ENCODE measurements at regions not wholly inside any gene's neighbourhood (a gene's known extent, or its start where the extent isn't known, plus 50 kb on each side); places are given as distances from the start of the nearest gene placed in this dataset.

GRCh38 chr6:146884728-146885127 lies 286.0 kb downstream of the ADGB start:
- Mint-ChIP-seq H3K4me1 (ENCODE audit: low read depth, unreplicated experiment) (peaks cover 7% of the 10 kb centered on the region), H3K27ac (ENCODE audit: unreplicated experiment) (no peak overlapping the region), H3K9me3 (ENCODE audit: unreplicated experiment) (no peaks in the 10 kb centered on the region), H3K27me3 (ENCODE audit: low read depth, unreplicated experiment) (no peaks in the 10 kb centered on the region), H3K36me3 (ENCODE audit: low read depth, unreplicated experiment) (peaks cover 2% of the 10 kb centered on the region), H3K4me3 (ENCODE audit: unreplicated experiment) (no peak overlapping the region)
- Histone ChIP-seq H3K4me2 (ENCODE audit: low read length) (no peak overlapping the region), H3K27ac (ENCODE audit: low read depth, low read length) (no peak overlapping the region), H3K9ac (ENCODE audit: low read length) (no peak overlapping the region), H3K36me3 (ENCODE audit: insufficient read depth, low read length) (no peaks in the 10 kb centered on the region), H3K79me2 (ENCODE audit: insufficient read depth, low read length) (no peaks in the 10 kb centered on the region), H3K27me3 (ENCODE audit: insufficient read depth, low read length) (no peaks in the 10 kb centered on the region), H2AFZ (ENCODE audit: low read depth, low read length) (no peak overlapping the region), H3K9me3 (ENCODE audit: insufficient read depth, low read depth, low read length) (no peaks in the 10 kb centered on the region), H3K4me3 (ENCODE audit: insufficient read depth, low read depth, low read length) (no peak overlapping the region), H4K20me1 (ENCODE audit: insufficient read depth, low read length) (no peaks in the 10 kb centered on the region), H3K4me1 (ENCODE audit: insufficient read depth, low read length) (no peaks in the 10 kb centered on the region)
- TF ChIP-seq EZH2 (IDR thresholded peaks at IDR 0.05; ENCODE audit: insufficient read depth, low read length) (no peak), CTCF (IDR thresholded peaks at IDR 0.05; ENCODE audit: insufficient read depth, low read depth, low read length) (no peak)
- FAIRE-seq (no peak), DNase-seq (ENCODE audit: low read depth) (no peak)

- Histone ChIP-seq H3K79me2 (ENCODE audit: insufficient read depth, low read length) (no peaks in the 10 kb centered on the region), H3K4me1 (ENCODE audit: insufficient read depth, low read length) (no peaks in the 10 kb centered on the region), H3K9me3 (ENCODE audit: insufficient read depth, low read depth, low read length) (no peaks in the 10 kb centered on the region), H3K27me3 (ENCODE audit: insufficient read depth, low read length) (no peaks in the 10 kb centered on the region), H3K4me3 (ENCODE audit: insufficient read depth, low read depth, low read length) (no peak overlapping the region), H3K36me3 (ENCODE audit: insufficient read depth, low read length) (no peaks in the 10 kb centered on the region), H3K4me2 (ENCODE audit: low read length) (no peak overlapping the region), H3K27ac (ENCODE audit: low read depth, low read length) (no peak overlapping the region), H3K9ac (ENCODE audit: low read length) (no peak overlapping the region), H4K20me1 (ENCODE audit: insufficient read depth, low read length) (no peaks in the 10 kb centered on the region), H2AFZ (ENCODE audit: low read depth, low read length) (no peak overlapping the region)
- peaks cover 2% of the 10 kb centered on the region for H3K36me3 Mint-ChIP-seq (ENCODE audit: low read depth, unreplicated experiment)
- H3K27ac Mint-ChIP-seq (ENCODE audit: unreplicated experiment): no peak overlapping the region
- no peak for FAIRE-seq
- H3K9me3 Mint-ChIP-seq (ENCODE audit: unreplicated experiment): no peaks in the 10 kb centered on the region
- no peak for DNase-seq (ENCODE audit: low read depth)
- H3K4me3 Mint-ChIP-seq (ENCODE audit: unreplicated experiment): no peak overlapping the region
- no peaks in the 10 kb centered on the region for H3K27me3 Mint-ChIP-seq (ENCODE audit: low read depth, unreplicated experiment)
- peaks cover 7% of the 10 kb centered on the region for H3K4me1 Mint-ChIP-seq (ENCODE audit: low read depth, unreplicated experiment)
- no peak for TF ChIP-seq CTCF (IDR thresholded peaks at IDR 0.05; ENCODE audit: insufficient read depth, low read depth, low read length)
- no peak for TF ChIP-seq EZH2 (IDR thresholded peaks at IDR 0.05; ENCODE audit: insufficient read depth, low read length)
Observed at GRCh38 chr6:146885708-146886457, 287.1 kb downstream of the ADGB start.
